DMS53 (cell line): ENCODE measurements at regions not wholly inside any gene's neighbourhood (a gene's known extent, or its start where the extent isn't known, plus 50 kb on each side); places are given as distances from the start of the nearest gene placed in this dataset.

ENCODE experiments used
- DNase-seq: peaks from one replicate; lab custom pipeline; 2025; lab: John Stamatoyannopoulos, UW

- DNase-seq: no peak
Observed at GRCh38 chrX:79645749-79646148, 278.6 kb upstream of the ITM2A start.

- no peak for DNase-seq
Observed at GRCh38 chrX:79631526-79631925, 264.4 kb upstream of the ITM2A start.

GRCh38 chrX:79630033-79631009 lies 263.2 kb upstream of the ITM2A start:
- DNase-seq: no peak

- no peak for DNase-seq
Observed at GRCh38 chrX:79623098-79623762, 256.1 kb upstream of the ITM2A start.

- DNase-seq: no peak
Observed at GRCh38 chrX:79618280-79618679, 251.1 kb upstream of the ITM2A start.

GRCh38 chrX:79604364-79604763 lies 237.2 kb upstream of the ITM2A start:
- no peak for DNase-seq

- DNase-seq: peak; percentile 2
Observed at GRCh38 chrX:79601341-79602131, 234.4 kb upstream of the ITM2A start.

GRCh38 chrX:79592259-79592658 lies 225.1 kb upstream of the ITM2A start:
- peak; percentile 1 for DNase-seq

- no peak for DNase-seq
Observed at GRCh38 chrX:79588233-79588632, 221.1 kb upstream of the ITM2A start.

GRCh38 chrX:79573760-79574159 lies 206.6 kb upstream of the ITM2A start:
- DNase-seq: no peak

- DNase-seq: no peak
Observed at GRCh38 chrX:79572566-79572965, 205.4 kb upstream of the ITM2A start.

GRCh38 chrX:79570524-79571240 lies 203.5 kb upstream of the ITM2A start:
- no peak for DNase-seq

GRCh38 chrX:79568309-79568708 lies 201.2 kb upstream of the ITM2A start:
- DNase-seq: no peak

GRCh38 chrX:79564362-79564761 lies 197.2 kb upstream of the ITM2A start:
- DNase-seq: no peak

GRCh38 chrX:79559290-79559689 lies 192.2 kb upstream of the ITM2A start:
- no peak for DNase-seq

GRCh38 chrX:79557212-79557611 lies 190.1 kb upstream of the ITM2A start:
- DNase-seq: no peak

GRCh38 chrX:79556800-79557199 lies 189.7 kb upstream of the ITM2A start:
- no peak for DNase-seq

GRCh38 chrX:79530310-79531108 lies 163.4 kb upstream of the ITM2A start:
- no peak for DNase-seq

GRCh38 chrX:79524642-79525041 lies 157.5 kb upstream of the ITM2A start:
- peak; percentile 53 for DNase-seq

- no peak for DNase-seq
Observed at GRCh38 chrX:79515529-79515928, 148.4 kb upstream of the ITM2A start.

- DNase-seq: no peak
Observed at GRCh38 chrX:79511799-79512198, 144.7 kb upstream of the ITM2A start.
